Liver (tissue), 3 donors: ENCODE measurements at regions not wholly inside any gene's neighbourhood (a gene's known extent, or its start where the extent isn't known, plus 50 kb on each side); places are given as distances from the start of the nearest gene placed in this dataset.

Experiments used
- CTCF ChIP-seq: fragments of 150-350 bp; IDR thresholded peaks from 2 replicates; pipeline ENCODE4 v1.5.1; 2017; ENCODE audit warnings: improper control_type of control experiment, low read depth, low read length; ENCODE audit not compliant: missing input control
- EGR1 ChIP-seq, 2 donors: IDR thresholded peaks; 2 replicates each; pipeline ENCODE4 v1.6.1; 2016 to 2018; ENCODE audit warnings: antibody characterized with exemption in 2 of 2, low read depth in 2 of 2
- RAD21 ChIP-seq, 2 donors: IDR thresholded peaks; 2 replicates each; pipeline ENCODE4 v1.6.1; 2016; ENCODE audit warnings: antibody characterized with exemption in 2 of 2, mild to moderate bottlenecking in 2 of 2
- TF ChIP-seq, protein P1 (sequence below): IDR thresholded peaks from 2 replicates; pipeline ENCODE4 v1.6.1; 2016; ENCODE audit warnings: antibody characterized with exemption, mild to moderate bottlenecking
- donor health status: healthy.
- donor health status: healthy.

GRCh38 chr1:209421978-209422680 is 161.4 kb upstream of the CAMK1G start:
- TF ChIP-seq CTCF (no peak), RAD21 (IDR thresholded peaks at IDR 0.05) (no peak), EGR1 (IDR thresholded peaks at IDR 0.05; ENCODE audit: low read depth in 2 of 2) (no peak)
- TF ChIP-seq, protein P1, sequence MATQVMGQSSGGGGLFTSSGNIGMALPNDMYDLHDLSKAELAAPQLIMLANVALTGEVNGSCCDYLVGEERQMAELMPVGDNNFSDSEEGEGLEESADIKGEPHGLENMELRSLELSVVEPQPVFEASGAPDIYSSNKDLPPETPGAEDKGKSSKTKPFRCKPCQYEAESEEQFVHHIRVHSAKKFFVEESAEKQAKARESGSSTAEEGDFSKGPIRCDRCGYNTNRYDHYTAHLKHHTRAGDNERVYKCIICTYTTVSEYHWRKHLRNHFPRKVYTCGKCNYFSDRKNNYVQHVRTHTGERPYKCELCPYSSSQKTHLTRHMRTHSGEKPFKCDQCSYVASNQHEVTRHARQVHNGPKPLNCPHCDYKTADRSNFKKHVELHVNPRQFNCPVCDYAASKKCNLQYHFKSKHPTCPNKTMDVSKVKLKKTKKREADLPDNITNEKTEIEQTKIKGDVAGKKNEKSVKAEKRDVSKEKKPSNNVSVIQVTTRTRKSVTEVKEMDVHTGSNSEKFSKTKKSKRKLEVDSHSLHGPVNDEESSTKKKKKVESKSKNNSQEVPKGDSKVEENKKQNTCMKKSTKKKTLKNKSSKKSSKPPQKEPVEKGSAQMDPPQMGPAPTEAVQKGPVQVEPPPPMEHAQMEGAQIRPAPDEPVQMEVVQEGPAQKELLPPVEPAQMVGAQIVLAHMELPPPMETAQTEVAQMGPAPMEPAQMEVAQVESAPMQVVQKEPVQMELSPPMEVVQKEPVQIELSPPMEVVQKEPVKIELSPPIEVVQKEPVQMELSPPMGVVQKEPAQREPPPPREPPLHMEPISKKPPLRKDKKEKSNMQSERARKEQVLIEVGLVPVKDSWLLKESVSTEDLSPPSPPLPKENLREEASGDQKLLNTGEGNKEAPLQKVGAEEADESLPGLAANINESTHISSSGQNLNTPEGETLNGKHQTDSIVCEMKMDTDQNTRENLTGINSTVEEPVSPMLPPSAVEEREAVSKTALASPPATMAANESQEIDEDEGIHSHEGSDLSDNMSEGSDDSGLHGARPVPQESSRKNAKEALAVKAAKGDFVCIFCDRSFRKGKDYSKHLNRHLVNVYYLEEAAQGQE: no peak
